GOT3 (cell line): ENCODE measurements at regions not wholly inside any gene's neighbourhood (a gene's known extent, or its start where the extent isn't known, plus 50 kb on each side); places are given as distances from the start of the nearest gene placed in this dataset.
"Not testable (repeated sequence)": the region's sequence is repeated elsewhere in the genome, so short reads cannot be mapped to it uniquely, and the experiment has no call there.

Experiments
- DNase-seq: peaks from one replicate; lab custom pipeline; 2025; ENCODE audit warnings: mixed read lengths; lab: John Stamatoyannopoulos, UW

- no peak for DNase-seq
Observed at GRCh38 chr9:13814647-13815400, 499.1 kb downstream of the NFIB start.

GRCh38 chr9:13811876-13812275, 502.1 kb downstream of the NFIB start:
- DNase-seq = no peak

GRCh38 chr9:13810510-13810909, 503.4 kb downstream of the NFIB start:
- DNase-seq = no peak

GRCh38 chr9:13809401-13809800, 504.5 kb downstream of the NFIB start:
- no peak for DNase-seq

GRCh38 chr9:13807118-13807517, 506.8 kb downstream of the NFIB start:
- no peak for DNase-seq

GRCh38 chr9:13806714-13807113, 507.2 kb downstream of the NFIB start:
- no peak for DNase-seq

- DNase-seq = no peak
Observed at GRCh38 chr9:13805546-13805945, 508.4 kb downstream of the NFIB start.

- DNase-seq = no peak
Observed at GRCh38 chr9:13804532-13804931, 509.4 kb downstream of the NFIB start.

- DNase-seq = no peak
Observed at GRCh38 chr9:13800776-13801175, 513.2 kb downstream of the NFIB start.

- not testable (repeated sequence) for DNase-seq
Observed at GRCh38 chr9:13797701-13798100, 516.2 kb downstream of the NFIB start.

GRCh38 chr9:13791816-13792215, 512.3 kb upstream of the MPDZ start:
- no peak for DNase-seq

GRCh38 chr9:13790055-13790454, 510.6 kb upstream of the MPDZ start:
- no peak for DNase-seq

GRCh38 chr9:13787234-13787833, 507.8 kb upstream of the MPDZ start:
- no peak for DNase-seq

- DNase-seq = no peak
Observed at GRCh38 chr9:13786711-13787110, 507.2 kb upstream of the MPDZ start.

- no peak for DNase-seq
Observed at GRCh38 chr9:13786131-13786530, 506.6 kb upstream of the MPDZ start.

GRCh38 chr9:13779106-13779505, 499.6 kb upstream of the MPDZ start:
- no peak for DNase-seq

- DNase-seq = no peak
Observed at GRCh38 chr9:13778631-13779030, 499.1 kb upstream of the MPDZ start.

- no peak for DNase-seq
Observed at GRCh38 chr9:13770956-13771355, 491.5 kb upstream of the MPDZ start.

- DNase-seq = no peak
Observed at GRCh38 chr9:13769641-13770040, 490.1 kb upstream of the MPDZ start.

- DNase-seq = no peak
Observed at GRCh38 chr9:13769006-13769405, 489.5 kb upstream of the MPDZ start.

- DNase-seq = no peak
Observed at GRCh38 chr9:13762209-13762608, 482.7 kb upstream of the MPDZ start.

GRCh38 chr9:13759551-13759950, 480.1 kb upstream of the MPDZ start:
- DNase-seq = no peak

- no peak for DNase-seq
Observed at GRCh38 chr9:13758936-13759335, 479.4 kb upstream of the MPDZ start.

- DNase-seq = no peak
Observed at GRCh38 chr9:13756943-13757342, 477.5 kb upstream of the MPDZ start.
